GM12873 (cell line): ENCODE measurements at regions not wholly inside any gene's neighbourhood (a gene's known extent, or its start where the extent isn't known, plus 50 kb on each side); places are given as distances from the start of the nearest gene placed in this dataset.

Experiments used
- CTCF ChIP-seq: IDR thresholded peaks from 2 replicates; pipeline ENCODE4 v1.5.1; 2012; ENCODE audit warnings: low read depth, mild to moderate bottlenecking, moderate library complexity, low read length, control low read depth; ENCODE audit not compliant: insufficient read depth; ENCODE audit errors: missing control alignments

- TF ChIP-seq CTCF = no peak
Observed at GRCh38 chr5:121581588-121581987, 270.1 kb upstream of the FTMT start.

- TF ChIP-seq CTCF = no peak
Observed at GRCh38 chr5:121596882-121597281, 254.8 kb upstream of the FTMT start.

GRCh38 chr5:121608826-121609225 is 242.9 kb upstream of the FTMT start:
- no peak for TF ChIP-seq CTCF

- TF ChIP-seq CTCF = no peak
Observed at GRCh38 chr5:121624035-121624434, 227.6 kb upstream of the FTMT start.

- TF ChIP-seq CTCF = no peak
Observed at GRCh38 chr5:121628783-121629182, 222.9 kb upstream of the FTMT start.

- TF ChIP-seq CTCF = no peak
Observed at GRCh38 chr5:121630402-121630801, 221.3 kb upstream of the FTMT start.

GRCh38 chr5:121634946-121635345 is 216.7 kb upstream of the FTMT start:
- TF ChIP-seq CTCF = no peak

- TF ChIP-seq CTCF = no peak
Observed at GRCh38 chr5:121638126-121638525, 213.6 kb upstream of the FTMT start.
